UCSD-AML1 (cell line): ENCODE measurements at regions not wholly inside any gene's neighbourhood (a gene's known extent, or its start where the extent isn't known, plus 50 kb on each side); places are given as distances from the start of the nearest gene placed in this dataset.
A peak's percentile ranks its signal among the peaks of the same experiment; 100 is the strongest.

Experiments
- DNase-seq: peaks from one replicate; lab custom pipeline; 2025; ENCODE audit not compliant: unreplicated experiment; lab: John Stamatoyannopoulos, UW

GRCh38 chrX:69232945-69233344, 67.7 kb upstream of the PJA1 start:
- no peak for DNase-seq

DNA sequence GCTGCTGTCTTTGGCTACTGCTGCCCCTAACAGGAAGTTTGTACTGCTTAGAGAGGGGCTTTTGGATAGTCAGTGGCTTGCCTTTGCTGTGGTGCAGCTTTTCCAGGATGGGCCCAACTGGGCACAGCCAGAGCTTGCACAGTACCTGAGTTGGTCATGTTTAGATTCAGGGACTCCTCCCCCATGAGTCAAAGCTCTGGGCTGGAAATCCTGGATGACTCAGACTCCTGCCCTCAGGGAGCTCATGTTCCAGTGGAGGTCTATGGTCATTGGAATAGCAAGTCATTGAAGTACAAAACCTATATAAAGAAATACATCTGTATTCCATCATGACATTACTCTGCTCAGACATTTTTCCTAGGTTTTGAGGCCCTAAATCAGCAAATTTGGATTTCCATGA, 66.7 kb upstream of the PJA1 start:
- DNase-seq, result no peak

DNA sequence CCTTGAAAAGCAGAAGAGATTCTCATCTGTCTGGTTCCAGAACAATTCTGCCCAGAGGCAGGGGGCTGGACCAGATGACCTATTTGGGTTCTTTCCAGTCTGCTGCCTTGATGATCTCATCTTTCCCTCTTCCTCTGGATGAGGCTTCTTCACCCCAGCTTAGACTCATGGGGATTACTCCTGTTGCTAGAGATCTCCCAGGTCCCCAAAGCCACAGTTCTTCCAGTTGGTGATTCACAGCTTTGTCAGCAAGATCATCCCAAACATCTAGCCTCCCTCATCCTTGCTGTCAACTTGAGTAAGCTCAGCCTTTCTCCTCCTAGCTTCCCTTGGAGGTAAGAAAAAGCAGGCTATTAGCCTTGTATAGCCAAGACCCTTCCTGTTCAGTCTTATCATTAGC, 64.2 kb upstream of the PJA1 start:
- no peak for DNase-seq

DNA sequence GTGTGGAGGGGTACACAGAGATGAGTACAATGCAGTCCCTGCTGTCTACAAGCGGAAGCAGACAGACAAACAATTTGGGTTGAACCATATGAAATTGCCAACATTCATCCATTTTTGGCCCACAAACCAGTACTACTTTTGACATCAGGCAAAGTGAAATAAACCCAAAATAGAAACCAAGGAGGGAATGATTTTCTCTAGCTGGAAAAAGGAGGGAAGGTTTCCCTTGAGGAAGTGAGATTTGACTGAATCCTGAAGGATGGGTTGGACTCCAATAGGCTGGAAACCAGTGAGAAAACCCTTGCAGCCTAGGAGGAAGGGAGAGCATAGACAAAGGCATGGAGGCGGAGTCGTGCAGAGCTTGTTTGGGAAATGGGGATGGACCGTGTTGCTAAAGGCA, 63.5 kb upstream of the PJA1 start:
- no peak for DNase-seq

GRCh38 chrX:69226459-69227158, 61.4 kb upstream of the PJA1 start:
- no peak for DNase-seq

DNA sequence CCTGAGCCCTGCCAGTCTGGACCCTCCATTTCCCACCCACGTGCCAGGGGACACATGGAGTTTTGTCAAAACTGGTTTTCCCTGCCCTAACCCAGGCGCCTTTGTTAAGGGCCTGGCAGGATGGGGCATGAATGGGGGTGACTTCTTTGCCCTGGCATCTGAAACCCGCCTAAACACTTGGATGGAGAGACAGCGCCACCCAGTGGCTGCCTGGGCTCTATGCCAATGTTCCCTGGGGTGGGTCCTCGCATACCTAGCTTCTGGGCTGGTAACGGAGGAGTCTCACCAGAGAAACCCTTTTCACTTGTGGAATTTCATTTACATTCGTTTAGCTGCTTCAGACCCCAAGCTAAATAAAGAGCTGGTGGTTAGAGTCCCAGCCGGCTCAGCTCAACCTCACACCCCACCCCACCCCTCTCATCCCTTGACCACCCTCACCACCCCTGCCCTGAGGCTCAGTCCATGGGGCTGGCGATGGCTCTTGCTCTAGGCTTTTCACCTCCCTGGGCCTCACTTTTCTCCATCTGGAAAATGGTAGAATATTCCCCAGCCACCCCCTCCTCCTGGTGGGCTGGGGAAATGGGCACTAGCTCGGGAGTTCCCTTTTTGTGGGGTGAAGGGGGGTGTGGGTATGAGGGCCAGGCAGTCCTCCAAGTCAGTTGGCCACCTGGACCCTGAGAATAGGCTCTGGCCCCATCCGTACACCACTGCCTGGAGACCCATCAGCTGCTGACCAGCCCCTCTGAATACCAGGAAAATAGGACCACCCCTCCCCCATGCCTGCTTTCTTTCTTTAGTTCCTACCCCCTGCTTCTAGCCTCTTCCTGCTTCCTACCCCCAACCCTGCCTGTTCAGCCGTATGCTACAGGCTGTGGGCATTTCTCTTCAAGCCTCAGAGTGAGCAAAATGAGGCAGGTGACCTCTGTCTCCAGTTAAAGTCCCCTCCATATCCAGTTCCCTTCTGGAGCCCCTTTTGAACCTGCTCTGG, 57.1 kb upstream of the PJA1 start:
- DNase-seq, result peak; percentile 75

GRCh38 chrX:69221239-69222102, 56.2 kb upstream of the PJA1 start:
- no peak for DNase-seq

GRCh38 chrX:69218407-69218997, 53.2 kb upstream of the PJA1 start:
- DNase-seq, result no peak

- no peak for DNase-seq
These were observed 51.7 kb upstream of the PJA1 start for GRCh38 chrX:69216911-69217310.

- no peak for DNase-seq
These were observed 51.2 kb upstream of the PJA1 start for GRCh38 chrX:69216446-69216845.

DNA sequence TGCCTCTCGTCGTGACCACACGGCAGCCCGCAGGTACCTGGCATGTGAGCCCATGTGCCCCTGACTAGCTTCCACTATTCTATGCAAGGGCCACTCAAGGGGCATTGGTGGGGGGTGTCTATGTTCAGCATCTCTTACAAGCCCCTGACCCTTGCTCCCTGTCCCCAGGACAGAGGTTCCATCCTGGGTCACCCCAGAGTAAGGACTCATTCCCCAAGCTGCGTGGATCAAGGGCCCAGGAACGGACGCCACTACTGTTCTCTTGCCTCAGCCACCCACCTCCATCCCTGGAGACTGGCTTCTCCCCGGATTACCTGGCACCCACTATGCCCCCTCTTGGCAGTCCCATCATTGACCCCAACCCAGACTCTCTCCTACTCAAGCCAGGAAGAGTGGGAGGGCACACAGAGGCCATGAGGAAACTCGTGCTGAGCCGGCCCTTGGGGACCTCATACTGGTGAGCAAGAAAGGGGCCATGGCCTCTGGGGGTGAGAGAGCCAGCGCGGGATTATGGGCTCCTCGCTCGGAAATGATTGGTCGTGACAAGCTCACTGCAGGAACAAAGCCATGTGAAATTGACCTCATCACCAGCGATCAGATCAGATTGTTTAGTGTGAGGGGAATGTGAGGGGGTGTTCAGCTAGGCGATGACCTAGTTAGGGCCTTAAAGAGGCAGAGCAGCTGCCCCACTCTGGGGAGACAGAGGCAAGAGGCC, 50.1 kb upstream of the PJA1 start:
- no peak for DNase-seq
